GM23248 (cell line): ENCODE measurements at regions not wholly inside any gene's neighbourhood (a gene's known extent, or its start where the extent isn't known, plus 50 kb on each side); places are given as distances from the start of the nearest gene placed in this dataset.
"Not testable (repeated sequence)": the region's sequence is repeated elsewhere in the genome, so short reads cannot be mapped to it uniquely, and the experiment has no call there.

Experiments used
- DNase-seq: peaks from one replicate; pipeline ENCODE4 v3.0.0-alpha.2; 2015
- H2AFZ ChIP-seq: fragments of 200-600 bp; sonication (generic); 2 replicates; pipeline ENCODE4 v1.6.1; 2016; ENCODE audit warnings: antibody characterized with exemption
- H3F3A ChIP-seq: fragments of 200-600 bp; sonication (generic); 2 replicates; pipeline ENCODE4 v1.6.1; 2016; ENCODE audit warnings: mild to moderate bottlenecking, antibody characterized with exemption, mixed run types; ENCODE audit not compliant: insufficient read depth
- H3K27ac ChIP-seq: fragments of 200-600 bp; sonication (generic); 2 replicates; pipeline ENCODE4 v1.5.1; 2016; ENCODE audit warnings: mild to moderate bottlenecking
- H3K27me3 ChIP-seq: fragments of 200-600 bp; sonication (generic); replicated peaks from 2 replicates; pipeline ENCODE4 v1.6.1; 2016; ENCODE audit warnings: mild to moderate bottlenecking; ENCODE audit not compliant: insufficient read depth
- H3K36me3 ChIP-seq: fragments of 200-600 bp; sonication (generic); 2 replicates; pipeline ENCODE4 v1.6.1; 2016; ENCODE audit warnings: low read depth, mild to moderate bottlenecking
- H3K4me1 ChIP-seq: fragments of 200-600 bp; sonication (generic); 2 replicates; pipeline ENCODE4 v1.6.1; 2016; ENCODE audit warnings: mild to moderate bottlenecking; ENCODE audit not compliant: insufficient read depth
- H3K4me2 ChIP-seq: fragments of 200-600 bp; sonication (generic); one replicate; pipeline ENCODE4 v1.6.1; 2016; ENCODE audit warnings: mild to moderate bottlenecking; ENCODE audit not compliant: unreplicated experiment
- H3K4me3 ChIP-seq: fragments of 200-600 bp; sonication (generic); 2 replicates; pipeline ENCODE4 v1.5.1; 2016; ENCODE audit warnings: mild to moderate bottlenecking
- H3K79me2 ChIP-seq: fragments of 200-600 bp; sonication (generic); 2 replicates; pipeline ENCODE4 v1.6.1; 2016; ENCODE audit warnings: mild to moderate bottlenecking; ENCODE audit not compliant: insufficient read depth
- H3K9ac ChIP-seq: fragments of 200-600 bp; sonication (generic); 2 replicates; pipeline ENCODE4 v1.6.1; 2016; ENCODE audit warnings: mild to moderate bottlenecking
- H3K9me2 ChIP-seq: fragments of 200-600 bp; sonication (generic); 2 replicates; pipeline ENCODE4 v1.6.1; 2016; ENCODE audit warnings: mixed run types, mild to moderate bottlenecking, moderate library complexity; ENCODE audit not compliant: insufficient read depth
- H3K9me3 ChIP-seq: fragments of 200-600 bp; sonication (generic); one replicate; pipeline ENCODE4 v1.6.1; 2017; ENCODE audit warnings: low read depth
- H4K20me1 ChIP-seq: fragments of 200-600 bp; sonication (generic); 2 replicates; pipeline ENCODE4 v1.6.0; 2016; ENCODE audit not compliant: insufficient read depth
- EZH2 ChIP-seq: fragments of 200-600 bp; sonication (generic); IDR thresholded peaks from 2 replicates; pipeline ENCODE4 v1.6.1; 2018; ENCODE audit warnings: antibody characterized with exemption, mild to moderate bottlenecking; ENCODE audit not compliant: insufficient read depth, poor library complexity, severe bottlenecking
- EZH2phosphoT487 ChIP-seq: fragments of 200-600 bp; sonication (generic); IDR thresholded peaks from 2 replicates; pipeline ENCODE4 v1.6.1; 2018; ENCODE audit warnings: antibody characterized with exemption, moderate library complexity, mild to moderate bottlenecking, low read depth; ENCODE audit not compliant: insufficient read depth
- WGBS, 2 experiments: methylation state at CpG; one replicate each; pipeline ENCODE4 v1.1.6; 2015 to 2017; ENCODE audit warnings: low lambda C conversion rate in 2 of 2, low coverage in 1 of 2; ENCODE audit errors: missing lambda C conversion rate in 2 of 2; 5-methylcytosine and 5-hydroxymethylcytosine counted together
- in situ Hi-C: fragments of 300-500 bp; cut with MboI; formaldehyde crosslinking; loops from 2 replicates; pipeline ENCODE4 v1.15.0; 2020

GRCh38 chr6:67497749-67498148 is 1137.3 kb upstream of the ADGRB3 start:
- Histone ChIP-seq H3K27ac (no peak overlapping the region), H3K9ac (no peak overlapping the region), H3K4me2 (no peak overlapping the region), H3K9me3 (no peaks in the 10 kb centered on the region), H3K9me2 (no peaks in the 10 kb centered on the region), H3K27me3 (no peaks in the 10 kb centered on the region), H3F3A (no peaks in the 10 kb centered on the region), H4K20me1 (no peaks in the 10 kb centered on the region), H2AFZ (no peak overlapping the region), H3K4me1 (no peaks in the 10 kb centered on the region), H3K79me2 (no peaks in the 10 kb centered on the region), H3K36me3 (no peaks in the 10 kb centered on the region), H3K4me3 (no peak overlapping the region)
- DNase-seq, result no peak
- in situ Hi-C loops, result no loop called here
- TF ChIP-seq EZH2 (no peak), EZH2phosphoT487 (no peak)
- 4 to 8% methylated on average over 1 of the region's 1 CpG for WGBS, 2 experiments

GRCh38 chr6:67496191-67496590 is 1138.9 kb upstream of the ADGRB3 start:
- TF ChIP-seq EZH2 (no peak), EZH2phosphoT487 (no peak)
- no peak overlapping the region for H2AFZ ChIP-seq
- no peaks in the 10 kb centered on the region for H4K20me1 ChIP-seq
- no peak overlapping the region for H3K4me3 ChIP-seq
- DNase-seq, result no peak
- no peaks in the 10 kb centered on the region for H3K27me3 ChIP-seq
- no peaks in the 10 kb centered on the region for H3K36me3 ChIP-seq
- H3K4me1 ChIP-seq, result no peaks in the 10 kb centered on the region
- no peak overlapping the region for H3K9ac ChIP-seq
- no peaks in the 10 kb centered on the region for H3K9me2 ChIP-seq
- in situ Hi-C loops, result no loop called here
- no peaks in the 10 kb centered on the region for H3K79me2 ChIP-seq
- H3K4me2 ChIP-seq, result no peak overlapping the region
- H3F3A ChIP-seq, result no peaks in the 10 kb centered on the region
- no peaks in the 10 kb centered on the region for H3K9me3 ChIP-seq
- 16 to 21% methylated on average over 3 of the region's 3 CpGs for WGBS, 2 experiments
- H3K27ac ChIP-seq, result no peak overlapping the region

- DNase-seq, result no peak
- Histone ChIP-seq H3K4me3 (no peak overlapping the region), H4K20me1 (no peaks in the 10 kb centered on the region), H3K27me3 (no peaks in the 10 kb centered on the region), H3K9me3 (no peaks in the 10 kb centered on the region), H3K36me3 (no peaks in the 10 kb centered on the region), H3K79me2 (no peaks in the 10 kb centered on the region), H3K4me1 (no peaks in the 10 kb centered on the region), H3K9me2 (no peaks in the 10 kb centered on the region), H3K9ac (no peak overlapping the region), H3F3A (no peaks in the 10 kb centered on the region), H2AFZ (no peak overlapping the region), H3K27ac (no peak overlapping the region), H3K4me2 (no peak overlapping the region)
- in situ Hi-C loops, result no loop called here
- no peak for TF ChIP-seq EZH2phosphoT487
- no peak for TF ChIP-seq EZH2
Measured at GRCh38 chr6:67493682-67494081, 1141.4 kb upstream of the ADGRB3 start.

GRCh38 chr6:67475700-67476099 is 1159.4 kb upstream of the ADGRB3 start:
- 0 to 17% methylated on average over 1 of the region's 1 CpG for WGBS, 2 experiments
- H3K36me3 ChIP-seq, result no peaks in the 10 kb centered on the region

GRCh38 chr6:67467341-67467740 is 1167.7 kb upstream of the ADGRB3 start:
- Histone ChIP-seq H2AFZ (no peak overlapping the region), H3K9me3 (no peaks in the 10 kb centered on the region), H3K27ac (no peak overlapping the region), H3K36me3 (no peaks in the 10 kb centered on the region), H3K27me3 (no peaks in the 10 kb centered on the region), H4K20me1 (no peaks in the 10 kb centered on the region), H3K4me2 (no peak overlapping the region), H3K9me2 (no peaks in the 10 kb centered on the region), H3K4me1 (no peaks in the 10 kb centered on the region), H3F3A (no peaks in the 10 kb centered on the region), H3K79me2 (no peaks in the 10 kb centered on the region), H3K9ac (no peak overlapping the region), H3K4me3 (no peak overlapping the region)
- in situ Hi-C loops, result no loop called here
- DNase-seq, result no peak
- WGBS, 2 experiments, result 41 to 51% methylated on average over 7 of the region's 7 CpGs
- no peak for TF ChIP-seq EZH2phosphoT487

More at GRCh38 chr6:67475700-67476099, 1159.4 kb upstream of the ADGRB3 start:
- Histone ChIP-seq H3K9ac (no peak overlapping the region), H4K20me1 (no peaks in the 10 kb centered on the region; the same call in 1 of the 2 replicates), H3K9me2 (no peaks in the 10 kb centered on the region), H3K27me3 (no peaks in the 10 kb centered on the region), H3F3A (no peaks in the 10 kb centered on the region), H3K27ac (no peak overlapping the region), H3K4me3 (no peak overlapping the region), H3K9me3 (no peaks in the 10 kb centered on the region), H3K79me2 (no peaks in the 10 kb centered on the region), H3K4me2 (no peak overlapping the region), H3K4me1 (no peaks in the 10 kb centered on the region), H2AFZ (no peak overlapping the region)
- in situ Hi-C loops, result no loop called here
- DNase-seq, result no peak
- TF ChIP-seq EZH2phosphoT487 (no peak), EZH2 (no peak)

GRCh38 chr6:67462725-67463124 is 1172.4 kb upstream of the ADGRB3 start:
- H3K4me3 ChIP-seq, H3K27ac ChIP-seq, H3K9me3 ChIP-seq, H3K9ac ChIP-seq, DNase-seq, H3K36me3 ChIP-seq, H4K20me1 ChIP-seq, in situ Hi-C loops, H3K4me1 ChIP-seq, H3K9me2 ChIP-seq, H3K27me3 ChIP-seq, H3F3A ChIP-seq, H2AFZ ChIP-seq, H3K4me2 ChIP-seq, H3K79me2 ChIP-seq: not testable (repeated sequence)
- 61 to 82% methylated on average over 1 of the region's 1 CpG for WGBS, 2 experiments
